AG04450 (cell line): ENCODE measurements at regions not wholly inside any gene's neighbourhood (a gene's known extent, or its start where the extent isn't known, plus 50 kb on each side); places are given as distances from the start of the nearest gene placed in this dataset.

Experiments used
- CTCF ChIA-PET: fragments of 300-600, 350-600 bp; formaldehyde crosslinking; extraction: SDS; loops from one replicate; lab custom pipeline; 2022; ENCODE audit warnings: antibody characterized with exemption, inconsistent platforms; lab: Charles Lee
- POLR2A ChIA-PET: fragments of 350-600 bp; formaldehyde crosslinking; extraction: SDS; loops from one replicate; lab custom pipeline; 2021; ENCODE audit warnings: antibody characterized with exemption, inconsistent platforms; lab: Yijun Ruan, JAX
- DNase-seq: peaks from one replicate; pipeline ENCODE4 v3.0.0-alpha.2; 2011; ENCODE audit warnings: low read depth, low spot score
- H3K27ac ChIP-seq: one replicate; pipeline ENCODE4 v1.5.1; 2012; ENCODE audit warnings: low read depth, low read length, control low read depth
- H3K27me3 ChIP-seq: one replicate; pipeline ENCODE4 v1.6.0; 2012; ENCODE audit warnings: low read length; ENCODE audit not compliant: control insufficient read depth, insufficient read depth
- H3K4me3 ChIP-seq: 2 replicates; pipeline ENCODE4 v1.5.1; 2011; ENCODE audit warnings: mild to moderate bottlenecking, low read depth, low read length, control low read depth
- H3K9me3 ChIP-seq: 2 replicates; pipeline ENCODE4 v1.5.1; 2012; ENCODE audit warnings: low read length; ENCODE audit not compliant: control insufficient read depth, insufficient read depth
- TF ChIP-seq, protein P1 (sequence below): IDR thresholded peaks from 2 replicates; pipeline ENCODE4 v1.5.1; 2011; ENCODE audit warnings: low read depth, low read length, control low read depth, inconsistent platforms

DNA sequence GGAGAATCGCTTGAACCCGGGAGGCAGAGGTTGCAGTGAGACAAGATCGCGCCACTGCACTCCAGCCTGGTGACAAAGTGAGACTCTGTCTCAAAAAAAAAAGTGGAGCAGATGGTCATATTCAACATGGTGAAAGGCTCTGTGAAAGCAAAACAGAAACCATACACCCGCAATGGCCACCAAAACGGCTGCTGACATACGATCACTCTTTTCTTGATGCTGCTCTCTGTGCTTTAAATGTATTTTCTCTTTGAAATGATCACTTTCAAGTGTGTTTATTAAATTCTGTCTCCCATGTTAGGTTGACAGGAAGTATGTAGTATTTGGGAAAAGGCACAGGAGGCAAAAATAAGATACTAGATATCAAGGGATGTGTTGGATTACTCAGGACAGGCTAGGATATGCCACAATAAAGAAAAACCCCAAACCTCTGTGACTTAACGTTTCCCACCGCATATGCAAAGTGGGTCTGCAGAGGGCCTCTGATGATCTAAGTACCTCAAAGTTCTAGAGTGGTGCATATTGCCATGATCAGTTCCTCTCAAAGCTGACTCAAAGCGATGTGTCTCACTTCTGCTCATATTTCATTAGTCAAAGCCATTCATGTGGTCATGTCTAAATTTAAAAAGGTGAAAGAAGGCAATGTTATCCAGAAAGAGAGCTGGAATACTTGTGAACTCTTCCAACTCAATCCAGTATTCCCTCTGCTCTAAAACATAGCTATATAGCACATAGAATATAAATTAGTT lies 155.1 kb upstream of the SOX4 start:
- TF ChIP-seq, protein P1, sequence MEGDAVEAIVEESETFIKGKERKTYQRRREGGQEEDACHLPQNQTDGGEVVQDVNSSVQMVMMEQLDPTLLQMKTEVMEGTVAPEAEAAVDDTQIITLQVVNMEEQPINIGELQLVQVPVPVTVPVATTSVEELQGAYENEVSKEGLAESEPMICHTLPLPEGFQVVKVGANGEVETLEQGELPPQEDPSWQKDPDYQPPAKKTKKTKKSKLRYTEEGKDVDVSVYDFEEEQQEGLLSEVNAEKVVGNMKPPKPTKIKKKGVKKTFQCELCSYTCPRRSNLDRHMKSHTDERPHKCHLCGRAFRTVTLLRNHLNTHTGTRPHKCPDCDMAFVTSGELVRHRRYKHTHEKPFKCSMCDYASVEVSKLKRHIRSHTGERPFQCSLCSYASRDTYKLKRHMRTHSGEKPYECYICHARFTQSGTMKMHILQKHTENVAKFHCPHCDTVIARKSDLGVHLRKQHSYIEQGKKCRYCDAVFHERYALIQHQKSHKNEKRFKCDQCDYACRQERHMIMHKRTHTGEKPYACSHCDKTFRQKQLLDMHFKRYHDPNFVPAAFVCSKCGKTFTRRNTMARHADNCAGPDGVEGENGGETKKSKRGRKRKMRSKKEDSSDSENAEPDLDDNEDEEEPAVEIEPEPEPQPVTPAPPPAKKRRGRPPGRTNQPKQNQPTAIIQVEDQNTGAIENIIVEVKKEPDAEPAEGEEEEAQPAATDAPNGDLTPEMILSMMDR, result no peak
- Histone ChIP-seq H3K27ac (no peak overlapping the region), H3K4me3 (no peak overlapping the region), H3K27me3 (no peaks in the 10 kb centered on the region), H3K9me3 (peaks cover 2% of the 10 kb centered on the region; the same call in 1 of the 2 replicates)
- ChIA-PET CTCF (no interaction called here), POLR2A (no interaction called here)
- DNase-seq, result no peak

- ChIA-PET POLR2A (no interaction called here), CTCF (no interaction called here)
- Histone ChIP-seq H3K27ac (no peak overlapping the region), H3K27me3 (no peaks in the 10 kb centered on the region), H3K9me3 (peaks cover 2% of the 10 kb centered on the region; the same call in 1 of the 2 replicates), H3K4me3 (no peak overlapping the region)
- no peak for DNase-seq
- TF ChIP-seq, protein P1, result no peak
Observed at GRCh38 chr6:21438986-21439352, 154.6 kb upstream of the SOX4 start.

- no peaks in the 10 kb centered on the region for H3K27me3 ChIP-seq
- CTCF ChIA-PET, result no interaction called here
- no peaks in the 10 kb centered on the region for H3K9me3 ChIP-seq
- no peak overlapping the region for H3K4me3 ChIP-seq
- DNase-seq, result no peak
- TF ChIP-seq, protein P1, result no peak
- POLR2A ChIA-PET, result no interaction called here
- no peak overlapping the region for H3K27ac ChIP-seq
Observed at GRCh38 chr6:21441386-21441785, 152.2 kb upstream of the SOX4 start.

DNA sequence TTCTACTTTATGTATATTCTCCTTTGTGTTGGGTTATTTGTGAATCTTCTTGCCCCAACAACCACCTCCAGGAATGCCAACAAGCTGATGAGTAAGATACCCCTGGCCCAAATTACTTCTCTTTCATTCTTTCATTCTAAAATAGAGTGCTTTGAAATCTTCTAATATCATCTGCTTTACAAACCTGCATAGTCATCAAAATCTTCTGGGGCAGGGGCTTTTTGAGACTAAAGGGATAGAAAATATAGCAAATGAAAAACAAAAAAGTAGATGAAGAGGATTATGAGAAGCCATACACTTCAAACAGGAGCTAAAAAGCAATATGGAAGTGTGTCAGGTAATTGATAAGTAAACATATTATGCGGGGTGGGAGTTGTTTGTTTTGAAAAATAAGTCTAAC lies 150.7 kb upstream of the SOX4 start:
- DNase-seq, result no peak
- no peak overlapping the region for H3K4me3 ChIP-seq
- ChIA-PET POLR2A (no interaction called here), CTCF (no interaction called here)
- TF ChIP-seq, protein P1, result no peak
- H3K27ac ChIP-seq, result no peak overlapping the region
- no peaks in the 10 kb centered on the region for H3K27me3 ChIP-seq
- no peaks in the 10 kb centered on the region for H3K9me3 ChIP-seq

- Histone ChIP-seq H3K27ac (no peak overlapping the region), H3K9me3 (no peaks in the 10 kb centered on the region), H3K4me3 (no peak overlapping the region), H3K27me3 (no peaks in the 10 kb centered on the region)
- CTCF ChIA-PET, result no interaction called here
- no peak for DNase-seq
- TF ChIP-seq, protein P1, result no peak
- POLR2A ChIA-PET, result no interaction called here
Observed at GRCh38 chr6:21444711-21445260, 148.8 kb upstream of the SOX4 start.
